Panc1 (cell line): ENCODE measurements at regions not wholly inside any gene's neighbourhood (a gene's known extent, or its start where the extent isn't known, plus 50 kb on each side); places are given as distances from the start of the nearest gene placed in this dataset.

Experiments
- ATAC-seq: fragments of 200-7000 bp; cut with Tn5 transposase; 2 replicates; pipeline ENCODE4 v1.9.1; 2020; ENCODE audit warnings: mild to moderate bottlenecking, moderate library complexity
- BruUV-seq: library from RNA; stranded (reverse); fragments of 400-500 nt; replicated peaks from 2 replicates; lab custom pipeline; 2021; lab: Mats Ljungman, UMichigan
- CTCF ChIA-PET: fragments of 300-600 bp; sonication (Branson Sonifier 250); formaldehyde crosslinking; loops from one replicate; lab custom pipeline; 2022; ENCODE audit warnings: antibody characterized with exemption; lab: Charles Lee
- POLR2A ChIA-PET: fragments of 300-600 bp; sonication (Branson Sonifier 250); formaldehyde crosslinking; loops from one replicate; lab custom pipeline; 2022; ENCODE audit warnings: antibody characterized with exemption; lab: Charles Lee
- DNase-seq: peaks from one replicate; pipeline ENCODE4 v3.0.0-alpha.2; 2010; ENCODE audit warnings: low read depth, low spot score
- H3K27ac ChIP-seq: 2 replicates; pipeline ENCODE4 v1.5.1; 2011; ENCODE audit warnings: mild to moderate bottlenecking, low read length, inconsistent platforms
- H3K27me3 ChIP-seq: fragments of 200-500 bp; sonication (Bioruptor generic); 2 replicates; pipeline ENCODE4 v1.6.0; 2014; ENCODE audit warnings: low read length, inconsistent platforms; ENCODE audit not compliant: control insufficient read depth, insufficient read depth
- H3K36me3 ChIP-seq: fragments of 200-500 bp; sonication (Bioruptor generic); 2 replicates; pipeline ENCODE4 v1.5.1; 2014; ENCODE audit warnings: inconsistent platforms, mild to moderate bottlenecking, low read length, moderate library complexity; ENCODE audit not compliant: control insufficient read depth, insufficient read depth
- H3K4me1 ChIP-seq: 2 replicates; pipeline ENCODE4 v1.5.1; 2011; ENCODE audit warnings: inconsistent platforms, mild to moderate bottlenecking, low read length, moderate library complexity; ENCODE audit not compliant: control insufficient read depth, insufficient read depth
- H3K4me3 ChIP-seq, 2 experiments: 2 replicates each; pipeline ENCODE4 v1.5.1; 2011 to 2012; ENCODE audit warnings: low read depth in 2 of 2, low read length in 2 of 2, mild to moderate bottlenecking in 2 of 2, inconsistent platforms in 1 of 2, moderate library complexity in 1 of 2
- H3K9me3 ChIP-seq: fragments of 200-500 bp; sonication (Bioruptor generic); 2 replicates; pipeline ENCODE4 v1.5.1; 2014; ENCODE audit warnings: low read depth, mild to moderate bottlenecking, inconsistent platforms, low read length, moderate library complexity; ENCODE audit not compliant: control insufficient read depth, insufficient read depth
- CTCF ChIP-seq: fragments of 450-650 bp; IDR thresholded peaks from 2 replicates; pipeline ENCODE4 v1.5.1; 2017; ENCODE audit warnings: mild to moderate bottlenecking
- POLR2AphosphoS5 ChIP-seq: IDR thresholded peaks from 2 replicates; pipeline ENCODE4 v1.6.1; 2012; ENCODE audit warnings: mild to moderate bottlenecking, low read depth, low read length, moderate library complexity
- REST ChIP-seq, 2 experiments: IDR thresholded peaks; 2 replicates each; pipeline ENCODE4 v1.6.1; 2011 to 2012; ENCODE audit warnings: low read depth in 2 of 2, control low read depth in 1 of 2, low read length in 1 of 2, mild to moderate bottlenecking in 1 of 2, moderate library complexity in 1 of 2; ENCODE audit not compliant: insufficient read depth in 1 of 2
- SIN3A ChIP-seq: IDR thresholded peaks from 2 replicates; pipeline ENCODE4 v1.6.1; 2012; ENCODE audit warnings: low read depth, mild to moderate bottlenecking, low read length, moderate library complexity, borderline replicate concordance; ENCODE audit not compliant: insufficient read depth
- TCF7L2 ChIP-seq: IDR thresholded peaks from 2 replicates; pipeline ENCODE4 v1.6.1; 2011; ENCODE audit warnings: mild to moderate bottlenecking, low read depth, low read length, inconsistent platforms
- in situ Hi-C: cut with HindIII; loops from 2 replicates; pipeline ENCODE4 v1.10.0; 2016; ENCODE audit warnings: low sequenced_read_pairs, low pct_unique_long_range_greater_than_20kb
- intact Hi-C: fragments of 100-400 bp; cut with micrococcal nuclease; formaldehyde crosslinking; loops from one replicate; pipeline ENCODE4 v1.10.0; 2022; ENCODE audit not compliant: unreplicated experiment

- H3K4me1 ChIP-seq, result peaks cover 6% of the 10 kb centered on the region
- in situ Hi-C loops, result no loop called here
- no peaks in the 10 kb centered on the region for H3K27me3 ChIP-seq
- ChIA-PET POLR2A (interaction anchor here (0.6 kb wide), 1 partner anchor 111 kb away, joined by 8 read pairs; no protein-coding TSS in a partner anchor), CTCF (no interaction called here)
- intact Hi-C loops, result no loop called here
- H3K9me3 ChIP-seq, result no peaks in the 10 kb centered on the region
- H3K27ac ChIP-seq, result peak overlapping the region; percentile 14; the same call in 1 of the 2 replicates
- no peak overlapping the region for H3K4me3 ChIP-seq
- ATAC-seq, result no peak
- no peak for TF ChIP-seq POLR2AphosphoS5
- TF ChIP-seq TCF7L2, result no peak
- TF ChIP-seq CTCF, result no peak
- TF ChIP-seq SIN3A, result no peak
- DNase-seq, result no peak
- BruUV-seq, result no TSS peak
- no peaks in the 10 kb centered on the region for H3K36me3 ChIP-seq
Observed at GRCh38 chr15:62934236-62934971, 108.1 kb upstream of the TPM1 start.

- CTCF ChIA-PET, result no interaction called here
- peak overlapping the region; percentile 30; the same call in 1 of the 2 replicates for H3K27ac ChIP-seq
- H3K9me3 ChIP-seq, result no peaks in the 10 kb centered on the region
- TF ChIP-seq SIN3A (no peak), POLR2AphosphoS5 (no peak), CTCF (no peak), TCF7L2 (no peak), REST (IDR thresholded peaks at IDR 0.05; ENCODE audit: insufficient read depth in 1 of 2, low read depth in 2 of 2, low read length in 1 of 2) (no peak)
- DNase-seq (no peak), ATAC-seq (peak; percentile 70)
- H3K4me3 ChIP-seq, result no peak overlapping the region
- intact Hi-C loops, result no loop called here
- peaks cover 9% of the 10 kb centered on the region for H3K4me1 ChIP-seq
- H3K36me3 ChIP-seq, result no peaks in the 10 kb centered on the region
- POLR2A ChIA-PET, result no interaction called here
- in situ Hi-C loops, result no loop called here
- BruUV-seq, result no TSS peak
- no peaks in the 10 kb centered on the region for H3K27me3 ChIP-seq
Observed at GRCh38 chr15:62935300-62936081, 107.1 kb upstream of the TPM1 start.
